WI38 (cell line): ENCODE measurements at regions not wholly inside any gene's neighbourhood (a gene's known extent, or its start where the extent isn't known, plus 50 kb on each side); places are given as distances from the start of the nearest gene placed in this dataset.

Experiments used
- H3K4me3 ChIP-seq: 2 replicates; pipeline ENCODE4 v1.5.1; 2011; ENCODE audit warnings: low read depth, mild to moderate bottlenecking, control low read depth, low read length
- CTCF ChIP-seq: IDR thresholded peaks from 2 replicates; pipeline ENCODE4 v1.5.1; 2012; ENCODE audit warnings: low read depth, mild to moderate bottlenecking, control low read depth, low read length

GRCh38 chr2:129055824-129056223, 737.2 kb upstream of the HS6ST1 start:
- no peak for TF ChIP-seq CTCF
- H3K4me3 ChIP-seq: no peak overlapping the region

GRCh38 chr2:129056309-129056958, 737.8 kb upstream of the HS6ST1 start:
- TF ChIP-seq CTCF: no peak
- no peak overlapping the region for H3K4me3 ChIP-seq

- no peak overlapping the region for H3K4me3 ChIP-seq
- no peak for TF ChIP-seq CTCF
Observed at GRCh38 chr2:129056959-129057317, 738.3 kb upstream of the HS6ST1 start.

- no peak overlapping the region for H3K4me3 ChIP-seq
- no peak for TF ChIP-seq CTCF
Observed at GRCh38 chr2:129058981-129059380, 740.3 kb upstream of the HS6ST1 start.

- no peak for TF ChIP-seq CTCF
- no peak overlapping the region for H3K4me3 ChIP-seq
Observed at GRCh38 chr2:129059476-129059875, 740.8 kb upstream of the HS6ST1 start.

GRCh38 chr2:129061069-129061768, 742.6 kb upstream of the HS6ST1 start:
- H3K4me3 ChIP-seq: no peak overlapping the region

GRCh38 chr2:129061769-129062121, 743.1 kb upstream of the HS6ST1 start:
- H3K4me3 ChIP-seq: no peak overlapping the region
- TF ChIP-seq CTCF: no peak

More at GRCh38 chr2:129061069-129061768, 742.6 kb upstream of the HS6ST1 start:
- no peak for TF ChIP-seq CTCF
